HEK293 (cell line): ENCODE measurements at regions not wholly inside any gene's neighbourhood (a gene's known extent, or its start where the extent isn't known, plus 50 kb on each side); places are given as distances from the start of the nearest gene placed in this dataset.

Source experiments
- CTCF ChIA-PET: fragments of 350-600 bp; formaldehyde crosslinking; extraction: SDS; loops from one replicate; lab custom pipeline; 2021; ENCODE audit warnings: antibody characterized with exemption; lab: Yijun Ruan, JAX
- POLR2A ChIA-PET: fragments of 300-600 bp; formaldehyde crosslinking; extraction: SDS; loops from one replicate; lab custom pipeline; 2020; ENCODE audit warnings: antibody characterized with exemption, inconsistent platforms; lab: Yijun Ruan, JAX
- H3K27ac ChIP-seq: fragments of 200-500 bp; sonication (Bioruptor generic); 2 replicates; pipeline ENCODE4 v1.5.1; 2014; ENCODE audit warnings: low read depth, low read length, control low read depth, inconsistent platforms; ENCODE audit errors: extremely low read depth
- H3K36me3 ChIP-seq, 2 experiments: fragments of 200-500 bp in 1 of 2; sonication (Bioruptor generic) in 1 of 2; 1 replicate in 1 of 2; 2 replicates in 1 of 2; pipeline ENCODE4 v1.5.1; 2014 to 2017; ENCODE audit warnings: inconsistent platforms in 2 of 2, low read length in 2 of 2; ENCODE audit not compliant: control insufficient read depth in 2 of 2, insufficient read depth in 1 of 2
- H3K4me1 ChIP-seq: fragments of 200-500 bp; sonication (Bioruptor generic); 2 replicates; pipeline ENCODE4 v1.5.1; 2014; ENCODE audit warnings: mild to moderate bottlenecking, low read length, inconsistent platforms; ENCODE audit not compliant: control insufficient read depth, insufficient read depth
- H3K4me3 ChIP-seq: 2 replicates; pipeline ENCODE4 v1.5.1; 2011; ENCODE audit warnings: low read depth, mild to moderate bottlenecking, control low read depth, low read length, moderate library complexity
- H3K9me3 ChIP-seq: fragments of 200-500 bp; sonication (Bioruptor generic); 2 replicates; pipeline ENCODE4 v1.5.1; 2014; ENCODE audit warnings: low read depth, low read length, inconsistent platforms; ENCODE audit not compliant: control insufficient read depth, insufficient read depth
- BCL11A ChIP-seq: fragments of 450-650 bp; formaldehyde crosslinking; IDR thresholded peaks from 2 replicates; pipeline ENCODE4 v1.5.1; 2016; ENCODE audit warnings: low read depth, missing biosample characterization, missing genetic modification characterization
- MZF1 ChIP-seq: fragments of 450-650 bp; formaldehyde crosslinking; IDR thresholded peaks from 2 replicates; pipeline ENCODE4 v1.5.1; 2017; ENCODE audit warnings: missing biosample characterization, missing genetic modification characterization, borderline replicate concordance
- ZBTB21 ChIP-seq: fragments of 450-650 bp; formaldehyde crosslinking; IDR thresholded peaks from 2 replicates; pipeline ENCODE4 v1.5.1; 2017; ENCODE audit warnings: missing biosample characterization, missing genetic modification characterization
- ZFP69B ChIP-seq: fragments of 450-650 bp; formaldehyde crosslinking; IDR thresholded peaks from 2 replicates; pipeline ENCODE4 v1.5.1; 2016; ENCODE audit warnings: missing biosample characterization, missing genetic modification characterization
- ZIC2 ChIP-seq: fragments of 450-650 bp; formaldehyde crosslinking; IDR thresholded peaks from 2 replicates; pipeline ENCODE4 v1.5.1; 2016; ENCODE audit warnings: missing biosample characterization, missing genetic modification characterization
- ZNF157 ChIP-seq: fragments of 450-650 bp; formaldehyde crosslinking; IDR thresholded peaks from 2 replicates; pipeline ENCODE4 v1.5.1; 2016; ENCODE audit warnings: missing biosample characterization, missing genetic modification characterization
- ZNF202 ChIP-seq: fragments of 450-650 bp; formaldehyde crosslinking; IDR thresholded peaks from 2 replicates; pipeline ENCODE4 v1.5.1; 2016; ENCODE audit warnings: missing biosample characterization, missing genetic modification characterization, borderline replicate concordance
- ZNF23 ChIP-seq: fragments of 450-650 bp; formaldehyde crosslinking; IDR thresholded peaks from 2 replicates; pipeline ENCODE4 v1.5.1; 2016; ENCODE audit warnings: missing biosample characterization, missing genetic modification characterization, borderline replicate concordance
- ZNF239 ChIP-seq: fragments of 450-650 bp; formaldehyde crosslinking; IDR thresholded peaks from 2 replicates; pipeline ENCODE4 v1.5.1; 2016; ENCODE audit warnings: missing biosample characterization, missing genetic modification characterization
- ZNF37A ChIP-seq: fragments of 450-650 bp; IDR thresholded peaks from 2 replicates; pipeline ENCODE4 v1.5.1; 2018; ENCODE audit warnings: missing biosample characterization, missing genetic modification characterization
- ZNF48 ChIP-seq: fragments of 450-650 bp; formaldehyde crosslinking; IDR thresholded peaks from 2 replicates; pipeline ENCODE4 v1.5.1; 2016; ENCODE audit warnings: missing biosample characterization, missing genetic modification characterization
- ZNF501 ChIP-seq: fragments of 450-650 bp; formaldehyde crosslinking; IDR thresholded peaks from 2 replicates; pipeline ENCODE4 v1.5.1; 2016; ENCODE audit warnings: missing biosample characterization, missing genetic modification characterization
- ZNF521 ChIP-seq: fragments of 450-650 bp; formaldehyde crosslinking; IDR thresholded peaks from 2 replicates; pipeline ENCODE4 v1.5.1; 2017; ENCODE audit warnings: missing biosample characterization, mild to moderate bottlenecking, missing genetic modification characterization
- ZNF544 ChIP-seq: fragments of 450-650 bp; formaldehyde crosslinking; IDR thresholded peaks from 2 replicates; pipeline ENCODE4 v1.5.0; 2017; ENCODE audit warnings: missing biosample characterization, missing genetic modification characterization
- ZNF549 ChIP-seq: fragments of 450-650 bp; IDR thresholded peaks from 2 replicates; pipeline ENCODE4 v1.5.1; 2018; ENCODE audit warnings: missing biosample characterization, missing genetic modification characterization, mild to moderate bottlenecking, inconsistent platforms, moderate library complexity
- ZNF555 ChIP-seq: fragments of 450-650 bp; formaldehyde crosslinking; conservative IDR thresholded peaks from 2 replicates; pipeline ENCODE4 v1.5.1; 2017; ENCODE audit warnings: missing biosample characterization, mild to moderate bottlenecking, missing genetic modification characterization, inconsistent platforms
- ZNF558 ChIP-seq: fragments of 450-650 bp; formaldehyde crosslinking; IDR thresholded peaks from 2 replicates; pipeline ENCODE4 v1.5.1; 2016; ENCODE audit warnings: missing biosample characterization, missing genetic modification characterization
- ZNF660 ChIP-seq: fragments of 450-650 bp; IDR thresholded peaks from 2 replicates; pipeline ENCODE4 v1.5.1; 2018; ENCODE audit warnings: missing biosample characterization, mild to moderate bottlenecking, missing genetic modification characterization
- ZNF76 ChIP-seq: fragments of 450-650 bp; formaldehyde crosslinking; IDR thresholded peaks from 2 replicates; pipeline ENCODE4; 2016; ENCODE audit warnings: low read depth, missing biosample characterization, missing genetic modification characterization, borderline replicate concordance
- ZNF768 ChIP-seq: fragments of 450-650 bp; formaldehyde crosslinking; IDR thresholded peaks from 2 replicates; pipeline ENCODE4 v1.5.1; 2018; ENCODE audit warnings: missing biosample characterization, mild to moderate bottlenecking, missing genetic modification characterization
- ZNF776 ChIP-seq: fragments of 450-650 bp; formaldehyde crosslinking; IDR thresholded peaks from 2 replicates; pipeline ENCODE4 v1.5.0; 2017; ENCODE audit warnings: missing biosample characterization, missing genetic modification characterization, borderline replicate concordance
- ZNF777 ChIP-seq: fragments of 450-650 bp; formaldehyde crosslinking; IDR thresholded peaks from 2 replicates; pipeline ENCODE4 v1.5.1; 2017; ENCODE audit warnings: missing biosample characterization, missing genetic modification characterization, borderline replicate concordance
- TF ChIP-seq, protein P1 (sequence below): fragments of 450-650 bp; formaldehyde crosslinking; IDR thresholded peaks from 2 replicates; pipeline ENCODE4 v1.5.1; 2016; ENCODE audit warnings: missing biosample characterization, missing genetic modification characterization
- TF ChIP-seq, protein P2 (sequence below): IDR thresholded peaks from 2 replicates; pipeline ENCODE4 v1.6.1; 2011; ENCODE audit warnings: mild to moderate bottlenecking, low read depth, low read length, borderline replicate concordance
- TF ChIP-seq, protein P3 (sequence below): fragments of 450-650 bp; formaldehyde crosslinking; IDR thresholded peaks from 2 replicates; pipeline ENCODE4 v1.5.1; 2016; ENCODE audit warnings: missing biosample characterization, missing genetic modification characterization
- TF ChIP-seq, protein P4 (sequence below): fragments of 450-650 bp; formaldehyde crosslinking; IDR thresholded peaks from 2 replicates; pipeline ENCODE4 v1.5.1; 2017; ENCODE audit warnings: missing biosample characterization, missing genetic modification characterization
- TF ChIP-seq, protein P5 (sequence below): fragments of 450-650 bp; IDR thresholded peaks from 2 replicates; pipeline ENCODE4 v1.5.1; 2018; ENCODE audit warnings: missing biosample characterization, mild to moderate bottlenecking, missing genetic modification characterization

DNA sequence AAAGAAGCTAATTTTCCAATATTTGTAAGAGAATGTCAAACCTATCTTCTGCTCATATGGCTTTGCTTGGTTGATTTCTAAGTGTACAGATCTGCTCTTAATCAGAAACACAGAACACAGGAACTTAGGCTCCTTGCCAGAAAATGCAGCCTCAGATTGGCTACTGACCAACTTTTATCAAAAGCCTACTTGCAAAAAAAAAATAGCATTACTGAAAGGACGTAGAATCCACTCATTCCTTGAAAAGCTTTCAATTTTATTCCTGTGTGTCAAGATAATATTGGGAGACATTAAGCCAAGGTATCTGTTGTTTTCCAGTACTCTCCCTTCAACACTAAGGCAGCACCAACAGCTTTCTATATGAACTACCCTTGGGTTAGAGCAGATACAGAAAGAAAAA, 127.6 kb upstream of the INTU start:
- Histone ChIP-seq H3K4me3 (no peak overlapping the region), H3K9me3 (no peaks in the 10 kb centered on the region), H3K27ac (no peak overlapping the region), H3K36me3 (no peaks in the 10 kb centered on the region), H3K4me1 (no peaks in the 10 kb centered on the region)
- POLR2A ChIA-PET, result no interaction called here
- CTCF ChIA-PET, result no interaction called here
- TF ChIP-seq ZNF776 (tag by site-specific recombination) (no peak), ZNF777 (no peak), ZNF48 (tag by site-specific recombination) (no peak), ZNF76 (tag by site-specific recombination) (no peak), ZNF558 (tag by site-specific recombination) (no peak), ZBTB21 (no peak), ZNF501 (no peak), ZNF23 (tag by site-specific recombination) (no peak), ZNF768 (tag by site-specific recombination) (no peak), ZNF239 (no peak), ZIC2 (tag by site-specific recombination) (no peak), ZNF157 (tag by site-specific recombination) (no peak)
- TF ChIP-seq, protein P1, sequence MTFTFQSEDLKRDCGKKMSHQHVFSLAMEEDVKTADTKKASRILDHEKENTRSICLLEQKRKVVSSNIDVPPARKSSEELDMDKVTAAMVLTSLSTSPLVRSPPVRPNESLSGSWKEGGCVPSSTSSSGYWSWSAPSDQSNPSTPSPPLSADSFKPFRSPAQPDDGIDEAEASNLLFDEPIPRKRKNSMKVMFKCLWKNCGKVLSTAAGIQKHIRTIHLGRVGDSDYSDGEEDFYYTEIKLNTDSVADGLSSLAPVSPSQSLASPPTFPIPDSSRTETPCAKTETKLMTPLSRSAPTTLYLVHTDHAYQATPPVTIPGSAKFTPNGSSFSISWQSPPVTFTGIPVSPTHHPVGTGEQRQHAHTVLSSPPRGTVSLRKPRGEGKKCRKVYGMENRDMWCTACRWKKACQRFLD, result no peak
- TF ChIP-seq, protein P2, sequence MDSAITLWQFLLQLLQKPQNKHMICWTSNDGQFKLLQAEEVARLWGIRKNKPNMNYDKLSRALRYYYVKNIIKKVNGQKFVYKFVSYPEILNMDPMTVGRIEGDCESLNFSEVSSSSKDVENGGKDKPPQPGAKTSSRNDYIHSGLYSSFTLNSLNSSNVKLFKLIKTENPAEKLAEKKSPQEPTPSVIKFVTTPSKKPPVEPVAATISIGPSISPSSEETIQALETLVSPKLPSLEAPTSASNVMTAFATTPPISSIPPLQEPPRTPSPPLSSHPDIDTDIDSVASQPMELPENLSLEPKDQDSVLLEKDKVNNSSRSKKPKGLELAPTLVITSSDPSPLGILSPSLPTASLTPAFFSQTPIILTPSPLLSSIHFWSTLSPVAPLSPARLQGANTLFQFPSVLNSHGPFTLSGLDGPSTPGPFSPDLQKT, result no peak
- TF ChIP-seq, protein P3, sequence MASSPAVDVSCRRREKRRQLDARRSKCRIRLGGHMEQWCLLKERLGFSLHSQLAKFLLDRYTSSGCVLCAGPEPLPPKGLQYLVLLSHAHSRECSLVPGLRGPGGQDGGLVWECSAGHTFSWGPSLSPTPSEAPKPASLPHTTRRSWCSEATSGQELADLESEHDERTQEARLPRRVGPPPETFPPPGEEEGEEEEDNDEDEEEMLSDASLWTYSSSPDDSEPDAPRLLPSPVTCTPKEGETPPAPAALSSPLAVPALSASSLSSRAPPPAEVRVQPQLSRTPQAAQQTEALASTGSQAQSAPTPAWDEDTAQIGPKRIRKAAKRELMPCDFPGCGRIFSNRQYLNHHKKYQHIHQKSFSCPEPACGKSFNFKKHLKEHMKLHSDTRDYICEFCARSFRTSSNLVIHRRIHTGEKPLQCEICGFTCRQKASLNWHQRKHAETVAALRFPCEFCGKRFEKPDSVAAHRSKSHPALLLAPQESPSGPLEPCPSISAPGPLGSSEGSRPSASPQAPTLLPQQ (tag by site-specific recombination), result no peak

DNA sequence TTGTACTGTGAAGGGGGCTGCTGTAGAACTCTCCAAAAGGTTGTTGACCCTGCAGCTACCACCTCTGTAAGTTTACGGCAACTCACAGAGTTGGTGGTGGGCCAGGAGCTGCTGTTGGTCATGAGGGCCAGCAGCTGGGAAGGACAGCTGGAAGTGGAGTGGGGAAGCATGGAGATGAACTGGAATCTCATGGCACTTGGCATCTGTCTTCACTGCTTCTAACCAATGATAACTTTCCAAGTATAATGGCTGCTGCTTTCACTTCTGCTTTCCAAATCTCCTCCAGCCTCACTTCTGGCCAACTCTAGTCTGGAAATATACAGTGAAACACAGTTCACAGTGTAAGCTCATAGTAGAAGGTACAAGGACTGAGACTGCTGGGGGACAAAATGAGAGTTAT, 126.5 kb upstream of the INTU start:
- TF ChIP-seq ZNF549 (tag by site-specific recombination) (no peak), ZNF202 (tag by site-specific recombination) (no peak), ZNF544 (no peak), ZNF555 (no peak), ZNF521 (tag by site-specific recombination) (no peak), ZFP69B (tag by site-specific recombination) (no peak), MZF1 (tag by site-specific recombination) (no peak), ZNF37A (tag by site-specific recombination) (no peak), ZNF660 (tag by site-specific recombination) (no peak), BCL11A (tag by site-specific recombination) (no peak)
- TF ChIP-seq, protein P4, sequence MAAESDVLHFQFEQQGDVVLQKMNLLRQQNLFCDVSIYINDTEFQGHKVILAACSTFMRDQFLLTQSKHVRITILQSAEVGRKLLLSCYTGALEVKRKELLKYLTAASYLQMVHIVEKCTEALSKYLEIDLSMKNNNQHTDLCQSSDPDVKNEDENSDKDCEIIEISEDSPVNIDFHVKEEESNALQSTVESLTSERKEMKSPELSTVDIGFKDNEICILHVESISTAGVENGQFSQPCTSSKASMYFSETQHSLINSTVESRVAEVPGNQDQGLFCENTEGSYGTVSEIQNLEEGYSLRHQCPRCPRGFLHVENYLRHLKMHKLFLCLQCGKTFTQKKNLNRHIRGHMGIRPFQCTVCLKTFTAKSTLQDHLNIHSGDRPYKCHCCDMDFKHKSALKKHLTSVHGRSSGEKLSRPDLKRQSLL (tag by site-specific recombination), result no peak
- TF ChIP-seq, protein P5, sequence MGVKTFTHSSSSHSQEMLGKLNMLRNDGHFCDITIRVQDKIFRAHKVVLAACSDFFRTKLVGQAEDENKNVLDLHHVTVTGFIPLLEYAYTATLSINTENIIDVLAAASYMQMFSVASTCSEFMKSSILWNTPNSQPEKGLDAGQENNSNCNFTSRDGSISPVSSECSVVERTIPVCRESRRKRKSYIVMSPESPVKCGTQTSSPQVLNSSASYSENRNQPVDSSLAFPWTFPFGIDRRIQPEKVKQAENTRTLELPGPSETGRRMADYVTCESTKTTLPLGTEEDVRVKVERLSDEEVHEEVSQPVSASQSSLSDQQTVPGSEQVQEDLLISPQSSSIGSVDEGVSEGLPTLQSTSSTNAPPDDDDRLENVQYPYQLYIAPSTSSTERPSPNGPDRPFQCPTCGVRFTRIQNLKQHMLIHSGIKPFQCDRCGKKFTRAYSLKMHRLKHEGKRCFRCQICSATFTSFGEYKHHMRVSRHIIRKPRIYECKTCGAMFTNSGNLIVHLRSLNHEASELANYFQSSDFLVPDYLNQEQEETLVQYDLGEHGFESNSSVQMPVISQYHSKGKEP (tag by site-specific recombination), result no peak
- H3K4me1 ChIP-seq, result no peaks in the 10 kb centered on the region
- H3K9me3 ChIP-seq, result no peaks in the 10 kb centered on the region
- ChIA-PET CTCF (interaction anchor here (1.4 kb wide), 1 partner anchor 81 kb away, joined by 5 read pairs; no protein-coding TSS in a partner anchor), POLR2A (no interaction called here)
- no peak overlapping the region for H3K4me3 ChIP-seq
- no peak overlapping the region for H3K27ac ChIP-seq
- H3K36me3 ChIP-seq, result no peaks in the 10 kb centered on the region
